ENCODE measurements at regions not wholly inside any gene's neighbourhood (a gene's known extent, or its start where the extent isn't known, plus 50 kb on each side); places are given as distances from the start of the nearest gene placed in this dataset.

GRCh38 chr13:107977071-107977574 is 238.2 kb downstream of the LIG4 start:
- H3K4me1 ChIP-seq (ENCODE audit: control insufficient read depth, insufficient read depth, low read length): no peaks in the 10 kb centered on the region
- TF ChIP-seq ZNF530 (tag by site-specific recombination; IDR thresholded peaks at IDR 0.05; ENCODE audit: low read depth) (no peak), ZNF211 (tag by site-specific recombination; IDR thresholded peaks at IDR 0.05; ENCODE audit: low read depth) (no peak), ZNF140 (tag by site-specific recombination; IDR thresholded peaks at IDR 0.05) (no peak), ZNF830 (tag by site-specific recombination; IDR thresholded peaks at IDR 0.05; ENCODE audit: low read depth) (no peak), ZNF473 (tag by site-specific recombination; IDR thresholded peaks at IDR 0.05) (no peak), BCL11A (tag by site-specific recombination; IDR thresholded peaks at IDR 0.05; ENCODE audit: low read depth) (no peak), ZFHX2 (tag by site-specific recombination; conservative IDR thresholded peaks at IDR 0.05) (no peak)
- TF ChIP-seq, protein P1, sequence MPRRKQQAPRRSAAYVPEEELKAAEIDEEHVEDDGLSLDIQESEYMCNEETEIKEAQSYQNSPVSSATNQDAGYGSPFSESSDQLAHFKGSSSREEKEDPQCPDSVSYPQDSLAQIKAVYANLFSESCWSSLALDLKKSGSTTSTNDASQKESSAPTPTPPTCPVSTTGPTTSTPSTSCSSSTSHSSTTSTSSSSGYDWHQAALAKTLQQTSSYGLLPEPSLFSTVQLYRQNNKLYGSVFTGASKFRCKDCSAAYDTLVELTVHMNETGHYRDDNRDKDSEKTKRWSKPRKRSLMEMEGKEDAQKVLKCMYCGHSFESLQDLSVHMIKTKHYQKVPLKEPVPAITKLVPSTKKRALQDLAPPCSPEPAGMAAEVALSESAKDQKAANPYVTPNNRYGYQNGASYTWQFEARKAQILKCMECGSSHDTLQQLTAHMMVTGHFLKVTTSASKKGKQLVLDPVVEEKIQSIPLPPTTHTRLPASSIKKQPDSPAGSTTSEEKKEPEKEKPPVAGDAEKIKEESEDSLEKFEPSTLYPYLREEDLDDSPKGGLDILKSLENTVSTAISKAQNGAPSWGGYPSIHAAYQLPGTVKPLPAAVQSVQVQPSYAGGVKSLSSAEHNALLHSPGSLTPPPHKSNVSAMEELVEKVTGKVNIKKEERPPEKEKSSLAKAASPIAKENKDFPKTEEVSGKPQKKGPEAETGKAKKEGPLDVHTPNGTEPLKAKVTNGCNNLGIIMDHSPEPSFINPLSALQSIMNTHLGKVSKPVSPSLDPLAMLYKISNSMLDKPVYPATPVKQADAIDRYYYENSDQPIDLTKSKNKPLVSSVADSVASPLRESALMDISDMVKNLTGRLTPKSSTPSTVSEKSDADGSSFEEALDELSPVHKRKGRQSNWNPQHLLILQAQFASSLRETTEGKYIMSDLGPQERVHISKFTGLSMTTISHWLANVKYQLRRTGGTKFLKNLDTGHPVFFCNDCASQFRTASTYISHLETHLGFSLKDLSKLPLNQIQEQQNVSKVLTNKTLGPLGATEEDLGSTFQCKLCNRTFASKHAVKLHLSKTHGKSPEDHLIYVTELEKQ (tag by site-specific recombination; IDR thresholded peaks at IDR 0.05; ENCODE audit: borderline replicate concordance): no peak
- no peaks in the 10 kb centered on the region for H3K9me3 ChIP-seq (ENCODE audit: control insufficient read depth, insufficient read depth, low read depth, low read length)
- H3K4me3 ChIP-seq (ENCODE audit: low read depth, low read length): no peak overlapping the region
- H3K36me3 ChIP-seq (ENCODE audit: control insufficient read depth in 2 of 2, insufficient read depth in 1 of 2, low read length in 2 of 2): no peaks in the 10 kb centered on the region
- CTCF ChIA-PET: no interaction called here
- POLR2A ChIA-PET: no interaction called here
- no peak overlapping the region for H3K27ac ChIP-seq (ENCODE audit: extremely low read depth, low read depth, low read length)

- no peaks in the 10 kb centered on the region for H3K4me1 ChIP-seq (ENCODE audit: control insufficient read depth, insufficient read depth, low read length)
- no peaks in the 10 kb centered on the region for H3K36me3 ChIP-seq (ENCODE audit: control insufficient read depth in 2 of 2, insufficient read depth in 1 of 2, low read length in 2 of 2)
- H3K27ac ChIP-seq (ENCODE audit: extremely low read depth, low read depth, low read length): no peak overlapping the region
- ChIA-PET POLR2A (no interaction called here), CTCF (no interaction called here)
- no peak for TF ChIP-seq ZNF174 (tag by site-specific recombination; IDR thresholded peaks at IDR 0.05)
- TF ChIP-seq, protein P2, sequence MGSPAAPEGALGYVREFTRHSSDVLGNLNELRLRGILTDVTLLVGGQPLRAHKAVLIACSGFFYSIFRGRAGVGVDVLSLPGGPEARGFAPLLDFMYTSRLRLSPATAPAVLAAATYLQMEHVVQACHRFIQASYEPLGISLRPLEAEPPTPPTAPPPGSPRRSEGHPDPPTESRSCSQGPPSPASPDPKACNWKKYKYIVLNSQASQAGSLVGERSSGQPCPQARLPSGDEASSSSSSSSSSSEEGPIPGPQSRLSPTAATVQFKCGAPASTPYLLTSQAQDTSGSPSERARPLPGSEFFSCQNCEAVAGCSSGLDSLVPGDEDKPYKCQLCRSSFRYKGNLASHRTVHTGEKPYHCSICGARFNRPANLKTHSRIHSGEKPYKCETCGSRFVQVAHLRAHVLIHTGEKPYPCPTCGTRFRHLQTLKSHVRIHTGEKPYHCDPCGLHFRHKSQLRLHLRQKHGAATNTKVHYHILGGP (tag by site-specific recombination; IDR thresholded peaks at IDR 0.05): no peak
- no peak for TF ChIP-seq SP7 (tag by site-specific recombination; IDR thresholded peaks at IDR 0.05)
- TF ChIP-seq ZNF2 (tag by site-specific recombination; IDR thresholded peaks at IDR 0.05): no peak
- TF ChIP-seq ZNF704 (tag by site-specific recombination; IDR thresholded peaks at IDR 0.05): no peak
- no peaks in the 10 kb centered on the region for H3K9me3 ChIP-seq (ENCODE audit: control insufficient read depth, insufficient read depth, low read depth, low read length)
- no peak overlapping the region for H3K4me3 ChIP-seq (ENCODE audit: low read depth, low read length)
Measured at GRCh38 chr13:107976628-107977027, 238.7 kb downstream of the LIG4 start.

DNA sequence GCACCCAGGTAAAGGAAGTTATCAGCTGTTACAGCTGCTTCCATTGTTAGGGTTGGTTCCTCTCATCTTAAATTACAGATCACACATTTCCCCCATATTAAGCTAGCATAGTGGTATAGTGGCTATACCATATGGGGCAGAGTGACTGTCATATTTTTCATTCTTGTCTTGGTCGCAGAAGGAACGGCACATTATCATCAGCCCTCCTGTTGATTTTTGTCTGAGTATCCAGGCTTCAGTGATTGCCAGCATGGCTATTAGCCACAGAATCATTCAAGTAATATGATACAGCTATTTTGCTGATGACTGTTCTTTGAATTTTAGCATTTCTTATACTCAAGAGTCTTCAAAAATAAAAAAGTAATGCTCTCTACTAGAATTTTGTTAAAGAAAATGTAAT is 240.9 kb downstream of the LIG4 start:
- H3K27ac ChIP-seq (ENCODE audit: extremely low read depth, low read depth, low read length): no peak overlapping the region
- CTCF ChIA-PET: interaction anchor here (0.9 kb wide), 1 partner anchor 324 kb away, joined by 3 read pairs; no protein-coding TSS in a partner anchor
- POLR2A ChIA-PET: no interaction called here
- H3K4me3 ChIP-seq (ENCODE audit: low read depth, low read length): no peak overlapping the region
- H3K9me3 ChIP-seq (ENCODE audit: control insufficient read depth, insufficient read depth, low read depth, low read length): no peaks in the 10 kb centered on the region
- H3K36me3 ChIP-seq (ENCODE audit: control insufficient read depth in 2 of 2, insufficient read depth in 1 of 2, low read length in 2 of 2): no peaks in the 10 kb centered on the region
- no peaks in the 10 kb centered on the region for H3K4me1 ChIP-seq (ENCODE audit: control insufficient read depth, insufficient read depth, low read length)
- TF ChIP-seq KLF10 (tag by site-specific recombination; IDR thresholded peaks at IDR 0.05) (no peak), ZNF121 (tag by site-specific recombination; IDR thresholded peaks at IDR 0.05) (no peak), ZNF23 (tag by site-specific recombination; IDR thresholded peaks at IDR 0.05; ENCODE audit: borderline replicate concordance) (no peak), ZNF488 (tag by site-specific recombination; IDR thresholded peaks at IDR 0.05) (no peak), SALL2 (tag by site-specific recombination; IDR thresholded peaks at IDR 0.05; ENCODE audit: borderline replicate concordance) (no peak), ELK4 (IDR thresholded peaks at IDR 0.05; ENCODE audit: borderline replicate concordance, low read depth, low read length) (no peak), ZNF585B (tag by site-specific recombination; IDR thresholded peaks at IDR 0.05) (no peak), ZNF449 (tag by site-specific recombination; IDR thresholded peaks at IDR 0.05) (no peak), MYNN (tag by site-specific recombination; IDR thresholded peaks at IDR 0.05; ENCODE audit: borderline replicate concordance) (no peak), ZNF391 (tag by site-specific recombination; IDR thresholded peaks at IDR 0.05; ENCODE audit: borderline replicate concordance, low read depth) (no peak)
